Activated CD4-positive, alpha-beta T cell treated with anti-CD3 and anti-CD28 coated beads for 24 hours (primary cell): ENCODE measurements at regions not wholly inside any gene's neighbourhood (a gene's known extent, or its start where the extent isn't known, plus 50 kb on each side); places are given as distances from the start of the nearest gene placed in this dataset.
"Not testable (repeated sequence)": the region's sequence is repeated elsewhere in the genome, so short reads cannot be mapped to it uniquely, and the experiment has no call there.

Experiments
- DNase-seq, 2 donors: peaks; one replicate each; pipeline ENCODE4 v3.0.0-alpha.2; 2020; ENCODE audit warnings: low read depth in 2 of 2

DNA sequence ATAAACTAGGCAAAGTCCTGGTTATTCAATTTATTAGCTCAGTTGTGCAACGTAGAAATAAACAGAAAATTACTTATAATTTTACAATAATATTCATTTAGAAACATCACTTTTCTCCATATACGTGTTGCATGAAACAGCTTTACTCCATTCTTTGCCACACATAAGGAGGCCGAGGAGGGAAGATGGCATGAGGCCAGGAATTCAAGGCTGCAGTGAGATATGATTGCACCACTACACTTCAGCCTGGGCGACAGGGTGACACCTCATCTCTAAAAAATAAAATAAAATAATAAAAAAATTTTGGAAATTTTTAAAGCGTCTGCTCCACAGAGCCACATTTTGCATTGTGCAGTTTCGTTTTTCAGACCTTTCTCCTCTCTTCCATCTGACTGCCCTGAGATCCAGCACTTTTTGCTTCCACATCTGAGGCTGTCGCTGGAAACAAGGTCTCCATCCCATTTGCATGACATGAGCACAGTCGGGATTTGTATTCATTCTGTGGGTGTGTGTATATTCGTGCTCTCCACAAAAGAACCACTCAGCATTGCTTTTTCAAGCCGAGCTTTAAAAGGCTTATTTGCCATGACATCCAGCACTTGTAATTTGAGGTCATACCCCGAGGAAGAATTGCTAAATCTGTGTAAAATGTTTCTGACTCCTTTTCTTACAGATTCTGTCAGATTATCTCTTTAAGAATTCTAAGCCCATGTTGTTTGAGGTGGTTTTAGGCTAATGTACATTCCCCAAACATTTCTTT, 98.6 kb upstream of the MSX2 start:
- no peak for DNase-seq

DNA sequence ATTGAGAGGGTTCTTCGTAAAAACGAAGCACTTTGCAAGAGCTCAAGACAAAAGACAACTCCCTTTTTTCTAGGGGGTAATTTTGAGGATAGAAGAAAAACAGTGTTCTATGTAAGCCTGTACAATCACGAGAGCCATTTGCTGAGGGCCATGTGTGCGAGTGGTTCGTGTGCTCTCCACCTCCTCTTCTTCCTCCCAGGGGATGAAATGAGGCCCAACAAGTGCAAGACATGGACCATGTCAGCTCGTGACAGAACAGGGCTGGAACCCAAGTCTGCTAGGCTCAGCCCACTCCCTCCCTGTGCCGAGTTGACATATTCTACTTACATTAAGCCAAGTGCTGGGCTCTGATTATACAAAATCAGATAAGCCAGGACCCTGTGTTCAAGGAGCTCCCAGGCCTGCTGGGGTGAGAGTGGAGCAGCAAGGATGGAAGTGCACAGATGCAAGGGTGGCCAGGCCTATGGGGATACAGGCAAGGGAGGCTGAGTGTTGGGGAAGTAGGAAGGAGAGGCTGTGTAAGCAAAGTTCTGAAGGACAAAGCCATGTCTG, 97.9 kb upstream of the MSX2 start:
- DNase-seq: no peak

DNA sequence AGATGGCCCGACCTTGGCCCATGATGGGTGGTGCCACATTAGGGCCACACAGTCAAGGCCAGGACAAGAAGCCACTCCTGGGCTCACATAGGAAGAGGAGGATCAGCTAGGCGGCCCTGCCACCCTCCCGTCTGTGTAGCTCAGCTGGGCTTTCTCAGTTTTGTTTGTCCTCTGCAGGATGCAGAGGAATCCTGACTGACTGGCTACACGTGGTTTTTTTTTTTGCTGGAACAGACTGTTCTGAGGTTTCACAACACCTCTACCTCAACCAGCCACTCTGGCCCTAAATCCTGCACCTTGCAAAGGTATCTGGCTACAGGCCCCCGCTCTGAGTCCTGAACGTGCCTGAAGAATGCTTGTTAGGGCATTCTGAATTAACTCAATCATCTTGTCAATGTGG, 88.3 kb upstream of the MSX2 start:
- DNase-seq: no peak

DNA sequence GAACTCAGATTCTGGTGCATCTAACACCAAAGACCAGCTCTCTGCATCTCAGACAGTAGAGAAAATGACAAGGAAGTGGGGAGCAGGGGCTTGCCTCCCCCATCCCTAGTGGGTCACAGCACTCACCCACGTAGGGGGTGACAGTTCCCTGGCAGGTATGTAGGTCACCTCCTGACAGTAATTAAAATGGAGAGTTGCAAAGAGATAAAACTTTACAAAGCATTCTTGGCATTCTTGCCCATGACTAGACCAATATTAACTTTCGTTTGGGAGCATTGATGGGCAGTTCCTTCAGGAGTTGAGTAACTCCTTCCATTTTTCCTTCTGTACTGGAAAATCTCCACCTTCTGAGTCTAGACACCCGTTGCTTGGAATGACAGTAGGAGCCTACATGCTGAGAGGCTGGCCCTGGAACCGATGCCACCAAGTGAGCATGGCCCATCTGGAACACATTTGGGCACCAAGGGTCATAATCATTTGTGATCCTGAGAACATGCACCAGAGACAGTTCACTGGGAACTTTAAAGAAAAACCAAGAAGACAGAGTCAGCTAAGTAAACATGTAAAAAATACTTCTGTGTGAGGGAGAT, 81.5 kb upstream of the MSX2 start:
- DNase-seq: no peak

DNA sequence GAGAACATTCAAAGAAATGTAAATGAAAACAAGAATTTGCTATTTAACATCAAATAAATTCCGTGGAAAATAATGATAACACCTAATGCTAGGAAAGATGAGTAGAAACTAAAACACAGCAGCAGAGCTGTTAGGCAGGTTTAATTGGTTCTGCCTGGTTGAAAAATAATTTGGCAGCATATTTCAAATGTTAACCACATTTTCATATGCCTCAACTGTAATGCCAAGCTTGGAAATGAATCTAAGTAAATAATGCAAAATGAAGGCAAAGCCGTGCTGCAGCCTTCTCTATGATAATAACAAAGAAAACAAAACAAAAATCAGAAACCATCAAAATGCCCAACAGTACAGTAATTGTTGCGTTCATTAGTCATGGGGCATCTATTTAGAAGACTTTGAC, 79.9 kb upstream of the MSX2 start:
- DNase-seq: no peak

DNA sequence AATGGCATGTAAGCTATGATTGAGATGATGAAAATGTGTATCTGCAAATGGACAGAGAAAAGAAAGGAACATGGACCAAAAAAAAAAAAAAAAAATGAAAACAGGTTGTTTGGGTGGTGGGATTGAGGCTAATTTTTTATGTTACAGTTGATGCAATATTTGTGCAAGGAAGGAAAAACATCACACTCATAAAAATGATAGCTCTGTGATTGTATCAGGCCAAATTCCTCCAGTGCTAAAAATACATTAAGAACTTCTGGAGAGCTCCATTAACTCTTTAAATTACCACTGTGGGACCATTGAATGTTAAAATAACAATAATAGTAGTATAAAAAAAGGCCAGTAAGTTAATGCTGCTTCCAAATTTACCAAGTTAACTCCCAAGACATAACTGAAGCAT, 79.5 kb upstream of the MSX2 start:
- DNase-seq: no peak

DNA sequence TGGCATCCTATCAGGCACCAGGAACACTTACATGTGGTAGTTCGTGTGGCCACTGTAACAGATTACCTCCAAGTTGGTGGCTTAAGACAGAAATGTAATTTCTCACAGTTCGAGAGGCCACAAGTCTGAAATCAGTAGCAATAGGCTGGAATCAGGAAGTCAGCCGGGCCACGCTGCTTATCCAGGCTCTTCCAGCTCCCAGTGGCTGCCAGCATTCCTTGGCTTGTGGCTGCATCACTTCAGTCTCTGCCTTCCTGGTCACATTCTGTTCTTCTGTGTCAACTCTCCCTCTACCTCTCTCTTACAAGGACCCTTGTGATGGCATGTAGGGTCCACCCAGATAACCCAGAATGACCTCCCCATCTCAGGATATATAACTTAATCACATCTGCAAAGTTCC, 78.7 kb upstream of the MSX2 start:
- no peak for DNase-seq

DNA sequence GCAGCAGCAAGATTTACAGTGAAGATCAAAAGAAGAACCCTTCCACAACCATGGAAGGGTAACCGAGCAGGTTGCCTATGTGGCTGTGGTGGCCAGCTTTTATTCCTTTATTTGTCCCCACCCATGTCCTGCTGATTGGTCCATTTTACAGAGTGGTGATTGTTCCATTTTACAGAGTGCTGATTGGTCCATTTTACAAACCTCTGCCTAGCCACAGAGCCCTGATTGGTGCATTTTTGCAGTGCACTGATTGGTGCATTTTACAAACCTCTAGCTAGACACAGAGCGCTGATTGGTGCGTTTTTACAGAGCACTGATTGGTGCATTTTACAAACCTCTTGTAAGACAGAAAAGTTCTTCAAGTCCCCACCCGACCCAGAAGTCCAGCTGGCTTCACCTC, 75.8 kb upstream of the MSX2 start:
- DNase-seq: not testable (repeated sequence)

DNA sequence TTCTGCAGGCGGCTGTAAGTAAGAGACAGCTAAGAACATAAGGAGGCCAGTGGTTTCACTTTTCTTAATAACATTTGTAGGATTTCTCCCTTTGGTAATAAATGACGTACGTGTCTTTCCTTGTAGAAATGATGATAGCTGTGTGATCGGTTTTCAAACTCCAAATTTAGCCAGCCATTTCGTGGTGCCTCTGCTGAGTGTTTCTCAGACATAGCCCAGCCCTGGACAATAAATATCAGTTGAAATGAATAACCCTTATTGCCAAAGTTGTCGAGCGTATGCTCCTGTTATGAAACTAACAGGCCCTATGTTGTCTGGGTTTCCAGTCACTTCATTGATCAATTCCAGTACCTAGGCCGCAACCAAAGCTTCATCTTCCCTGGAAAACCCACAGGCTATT, 75.0 kb upstream of the MSX2 start:
- no peak for DNase-seq

DNA sequence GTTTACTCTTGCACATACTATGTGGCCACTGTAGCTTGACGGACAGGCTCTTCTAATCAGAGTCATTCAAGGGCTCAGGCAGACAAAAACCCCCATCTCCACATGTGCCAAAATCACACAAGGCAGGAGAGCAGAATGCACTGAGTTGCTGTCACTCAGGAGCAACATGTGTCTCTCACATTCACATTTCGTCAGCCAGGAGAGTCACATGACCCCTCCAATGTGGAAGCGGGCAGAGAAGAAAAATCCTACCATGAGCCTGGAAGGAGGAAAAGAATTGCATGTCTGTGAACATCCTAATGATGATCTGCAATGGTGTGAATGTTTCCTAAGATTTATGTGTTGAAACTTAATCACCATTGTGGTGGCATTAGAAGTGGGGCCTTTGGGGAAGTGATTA, 69.9 kb upstream of the MSX2 start:
- no peak for DNase-seq

DNA sequence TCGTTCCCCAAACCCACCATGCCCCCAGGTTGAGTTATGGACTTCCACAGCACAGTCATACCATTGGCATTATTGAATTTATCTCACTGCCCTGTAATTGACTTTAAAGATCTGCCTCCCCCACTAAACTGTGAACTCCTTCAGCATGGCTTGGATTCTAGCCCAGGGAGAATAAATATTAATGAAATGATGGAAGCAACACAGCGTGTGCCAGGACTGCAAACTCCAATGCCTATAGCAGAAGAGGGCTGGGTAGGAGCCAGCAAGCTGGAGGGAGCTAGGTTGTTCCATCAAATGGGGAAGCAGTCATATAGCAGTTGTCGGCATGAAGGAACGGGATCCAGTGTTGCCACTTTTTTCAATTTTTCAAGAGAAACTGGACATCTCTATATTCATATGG, 69.0 kb upstream of the MSX2 start:
- DNase-seq: no peak

DNA sequence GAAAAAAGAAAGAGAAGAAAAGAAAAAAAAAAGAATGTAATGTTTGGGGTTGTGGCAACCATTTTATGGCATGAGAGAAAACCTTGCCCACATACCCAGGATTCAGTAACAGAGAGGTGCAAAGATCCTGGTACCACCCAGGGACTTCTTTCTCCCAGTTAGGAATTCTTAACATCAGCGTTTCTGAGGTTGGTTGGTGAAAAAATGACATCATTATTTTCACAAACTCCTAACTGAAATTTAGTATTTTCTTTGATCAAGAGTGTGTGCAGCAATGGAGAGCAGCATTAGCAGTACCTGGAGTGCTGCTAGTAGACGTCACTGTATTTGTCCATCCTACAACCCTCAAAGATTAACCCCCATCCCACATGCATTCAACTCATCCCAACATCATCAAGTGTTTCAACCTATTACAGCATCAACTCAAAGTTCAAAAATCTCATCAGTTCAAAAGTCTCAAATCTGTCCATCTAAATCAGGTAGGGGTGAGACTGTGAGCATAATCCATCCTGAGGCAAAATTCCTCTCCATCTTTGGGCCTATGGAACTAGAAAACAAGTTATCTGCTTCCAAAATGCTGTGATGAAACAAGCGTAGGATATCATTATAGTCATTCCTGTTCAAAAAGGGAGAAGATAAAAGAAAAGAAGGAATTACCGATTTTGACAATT, 60.1 kb upstream of the MSX2 start:
- no peak for DNase-seq

DNA sequence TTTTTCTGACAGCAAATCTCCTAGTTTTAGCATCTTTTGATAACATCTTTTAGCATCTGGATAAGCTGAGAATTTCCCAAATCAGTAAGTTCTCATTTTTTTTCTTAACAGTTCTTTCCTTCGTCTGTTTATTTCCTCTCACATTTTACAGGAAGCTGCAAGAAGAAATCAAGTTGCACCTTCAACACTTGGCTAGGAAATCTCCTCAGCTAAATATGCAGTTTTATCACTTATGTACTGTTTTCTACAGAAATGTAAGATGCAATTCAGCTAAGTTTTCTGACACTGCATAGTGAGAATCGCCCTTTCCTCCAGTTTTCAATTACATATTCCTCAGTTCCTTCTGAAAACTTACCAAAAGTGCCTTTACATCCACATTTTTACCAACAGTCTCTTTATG, 59.0 kb upstream of the MSX2 start:
- DNase-seq: no peak

DNA sequence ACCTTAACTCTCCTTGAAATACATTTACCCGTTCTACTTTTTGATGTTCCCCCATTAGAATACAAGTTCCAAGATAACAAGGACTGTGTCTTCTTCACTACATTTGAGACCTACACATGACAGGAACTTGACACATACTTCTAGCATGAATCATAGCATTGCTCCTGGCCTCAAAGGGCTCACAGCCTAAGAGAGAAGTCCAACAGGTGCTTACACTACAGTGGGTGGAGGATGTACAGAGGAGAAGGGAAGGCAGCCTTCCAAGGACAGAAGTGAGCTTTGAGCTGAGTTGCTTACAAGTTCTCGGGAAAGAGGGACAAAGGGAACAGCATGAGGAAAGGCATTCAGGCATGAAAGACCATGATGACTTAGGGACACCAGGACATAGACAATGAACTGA, 56.9 kb upstream of the MSX2 start:
- DNase-seq: no peak

DNA sequence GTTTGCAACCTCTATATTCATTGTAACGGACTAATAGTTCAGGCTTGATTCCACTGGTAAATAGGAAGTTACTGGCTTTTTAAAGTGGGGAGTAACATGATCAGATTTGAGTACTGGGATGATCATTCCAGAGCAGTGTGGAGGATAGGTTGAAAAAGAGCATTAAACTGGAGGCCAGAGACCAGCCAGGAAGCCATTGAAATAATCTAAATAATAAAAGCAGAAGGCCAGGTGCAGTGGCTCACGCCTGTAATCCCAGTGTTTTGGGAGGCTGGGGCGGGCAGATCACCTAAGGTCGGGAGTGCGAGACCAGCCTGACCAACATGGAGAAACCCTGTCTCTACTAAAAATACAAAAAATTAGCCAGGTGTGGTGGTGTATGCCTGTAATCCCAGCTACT, 56.0 kb upstream of the MSX2 start:
- no peak for DNase-seq
